OCI-LY3 (cell line): ENCODE measurements at regions not wholly inside any gene's neighbourhood (a gene's known extent, or its start where the extent isn't known, plus 50 kb on each side); places are given as distances from the start of the nearest gene placed in this dataset.
"Not testable (repeated sequence)": the region's sequence is repeated elsewhere in the genome, so short reads cannot be mapped to it uniquely, and the experiment has no call there.

Source experiments
- H2AFZ ChIP-seq: fragments of 200-600, 300-600 bp; shearing (Covaris generic); 2 replicates; pipeline ENCODE4 v1.6.0; 2014; ENCODE audit warnings: antibody characterized with exemption, low read depth, low read length
- H3K27ac ChIP-seq: fragments of 200-600, 300-600 bp; sonication (generic); 2 replicates; pipeline ENCODE4 v1.5.1; 2014; ENCODE audit warnings: mild to moderate bottlenecking, low read length, moderate library complexity, mixed read lengths
- H3K27me3 ChIP-seq: fragments of 200-600, 300-600 bp; sonication (generic); 2 replicates; pipeline ENCODE4 v1.6.1; 2014; ENCODE audit warnings: low read depth, low read length, mixed read lengths
- H3K36me3 ChIP-seq: fragments of 200-600, 300-600 bp; sonication (generic); replicated peaks from 2 replicates; pipeline ENCODE3; 2014; ENCODE audit warnings: low read depth, low read length, mixed read lengths
- H3K4me1 ChIP-seq: fragments of 300-600, 200-600 bp; sonication (generic); 2 replicates; pipeline ENCODE4 v1.6.1; 2014; ENCODE audit warnings: low read length, mixed read lengths
- H3K4me2 ChIP-seq: fragments of 200-600, 300-600 bp; sonication (generic); 2 replicates; pipeline ENCODE4 v1.6.1; 2014; ENCODE audit warnings: low read length, mixed read lengths
- H3K4me3 ChIP-seq: fragments of 300-600, 200-600 bp; sonication (generic); 2 replicates; pipeline ENCODE4 v1.5.1; 2014; ENCODE audit warnings: antibody characterized with exemption, mild to moderate bottlenecking, low read length, moderate library complexity
- H3K79me2 ChIP-seq: fragments of 300-600, 200-600 bp; shearing (Covaris generic); 2 replicates; pipeline ENCODE4 v1.6.1; 2014; ENCODE audit warnings: mild to moderate bottlenecking, low read length, mixed read lengths
- H3K9ac ChIP-seq: fragments of 300-600, 200-600 bp; shearing (Covaris generic); 2 replicates; pipeline ENCODE4 v1.6.0; 2014; ENCODE audit warnings: mild to moderate bottlenecking, low read length, moderate library complexity
- H3K9me3 ChIP-seq: fragments of 200-600, 300-600 bp; shearing (Covaris generic); 2 replicates; pipeline ENCODE4 v1.6.1; 2014; ENCODE audit warnings: low read length, mixed read lengths; ENCODE audit not compliant: insufficient read depth
- H4K20me1 ChIP-seq: fragments of 200-600, 300-600 bp; sonication (generic); 2 replicates; pipeline ENCODE4 v1.6.1; 2016; ENCODE audit warnings: low read length, mixed read lengths; ENCODE audit not compliant: insufficient read depth
- EZH2phosphoT487 ChIP-seq: fragments of 200-600 bp; shearing (Covaris generic); IDR thresholded peaks from 2 replicates; pipeline ENCODE4 v1.6.1; 2018; ENCODE audit warnings: antibody characterized with exemption, mixed run types, low read depth
- TF ChIP-seq, protein P1 (sequence below): fragments of 200-600, 300-600 bp; sonication (generic); IDR thresholded peaks from 2 replicates; pipeline ENCODE4 v1.5.1; 2014; ENCODE audit warnings: antibody characterized with exemption, low read length, low read depth

DNA sequence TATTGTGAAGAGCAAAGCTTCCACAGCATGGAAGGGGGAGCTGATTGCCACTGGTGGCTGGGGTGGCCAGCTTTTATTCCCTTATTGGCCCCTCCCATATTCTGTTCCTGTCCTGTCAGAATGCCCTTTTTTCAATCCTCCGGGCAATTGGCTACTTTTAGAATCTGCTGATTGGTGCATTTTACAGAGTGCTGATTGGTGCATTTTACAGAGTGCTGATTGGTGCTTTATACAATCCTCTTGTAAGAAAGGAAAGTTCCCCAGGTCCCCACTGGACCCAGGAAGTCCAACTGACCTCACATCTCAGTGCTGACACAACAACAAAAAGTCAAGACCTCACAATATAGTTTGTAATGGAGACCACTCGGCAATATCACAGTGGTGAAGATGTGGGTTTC is 195.0 kb downstream of the SPATA31A6 start:
- H4K20me1 ChIP-seq: no peaks in the 10 kb centered on the region
- no peak overlapping the region for H3K4me3 ChIP-seq
- no peak overlapping the region for H3K4me2 ChIP-seq
- no peak overlapping the region for H3K9ac ChIP-seq
- H3K9me3 ChIP-seq: peaks cover 14% of the 10 kb centered on the region
- no peaks in the 10 kb centered on the region for H3K36me3 ChIP-seq
- TF ChIP-seq, protein P1, sequence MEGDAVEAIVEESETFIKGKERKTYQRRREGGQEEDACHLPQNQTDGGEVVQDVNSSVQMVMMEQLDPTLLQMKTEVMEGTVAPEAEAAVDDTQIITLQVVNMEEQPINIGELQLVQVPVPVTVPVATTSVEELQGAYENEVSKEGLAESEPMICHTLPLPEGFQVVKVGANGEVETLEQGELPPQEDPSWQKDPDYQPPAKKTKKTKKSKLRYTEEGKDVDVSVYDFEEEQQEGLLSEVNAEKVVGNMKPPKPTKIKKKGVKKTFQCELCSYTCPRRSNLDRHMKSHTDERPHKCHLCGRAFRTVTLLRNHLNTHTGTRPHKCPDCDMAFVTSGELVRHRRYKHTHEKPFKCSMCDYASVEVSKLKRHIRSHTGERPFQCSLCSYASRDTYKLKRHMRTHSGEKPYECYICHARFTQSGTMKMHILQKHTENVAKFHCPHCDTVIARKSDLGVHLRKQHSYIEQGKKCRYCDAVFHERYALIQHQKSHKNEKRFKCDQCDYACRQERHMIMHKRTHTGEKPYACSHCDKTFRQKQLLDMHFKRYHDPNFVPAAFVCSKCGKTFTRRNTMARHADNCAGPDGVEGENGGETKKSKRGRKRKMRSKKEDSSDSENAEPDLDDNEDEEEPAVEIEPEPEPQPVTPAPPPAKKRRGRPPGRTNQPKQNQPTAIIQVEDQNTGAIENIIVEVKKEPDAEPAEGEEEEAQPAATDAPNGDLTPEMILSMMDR: no peak
- TF ChIP-seq EZH2phosphoT487: no peak
- H2AFZ ChIP-seq: 0 out of 2 replicates have a peak overlapping the region, but pooled peaks have one; percentile 13
- H3K27me3 ChIP-seq: no peaks in the 10 kb centered on the region
- no peaks in the 10 kb centered on the region for H3K4me1 ChIP-seq
- no peaks in the 10 kb centered on the region for H3K79me2 ChIP-seq
- no peak overlapping the region for H3K27ac ChIP-seq

DNA sequence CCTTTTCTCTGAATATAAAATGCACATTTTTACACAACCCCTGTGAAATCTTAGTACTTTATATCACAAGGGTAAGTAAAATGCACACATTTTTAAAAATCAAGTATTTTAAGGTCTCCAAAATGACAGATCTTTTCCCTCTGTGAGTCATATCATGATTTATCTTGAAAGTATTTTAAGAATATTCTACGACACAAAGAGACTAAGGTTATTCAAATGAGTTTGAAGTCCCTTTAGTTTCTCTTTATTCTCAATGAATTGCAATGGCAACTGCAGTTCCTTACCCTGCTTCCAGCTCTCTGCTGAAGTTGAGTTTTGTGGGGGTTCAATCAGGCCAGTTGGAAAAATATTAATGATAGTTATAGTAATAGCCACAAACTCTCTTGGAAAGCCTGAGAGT is 196.1 kb downstream of the SPATA31A6 start:
- not testable (repeated sequence) for H3K79me2 ChIP-seq, H3K27ac ChIP-seq, H2AFZ ChIP-seq, H3K4me3 ChIP-seq, H3K4me1 ChIP-seq, H4K20me1 ChIP-seq, H3K9ac ChIP-seq, H3K4me2 ChIP-seq, H3K36me3 ChIP-seq, H3K27me3 ChIP-seq
- peaks cover 14% of the 10 kb centered on the region for H3K9me3 ChIP-seq

DNA sequence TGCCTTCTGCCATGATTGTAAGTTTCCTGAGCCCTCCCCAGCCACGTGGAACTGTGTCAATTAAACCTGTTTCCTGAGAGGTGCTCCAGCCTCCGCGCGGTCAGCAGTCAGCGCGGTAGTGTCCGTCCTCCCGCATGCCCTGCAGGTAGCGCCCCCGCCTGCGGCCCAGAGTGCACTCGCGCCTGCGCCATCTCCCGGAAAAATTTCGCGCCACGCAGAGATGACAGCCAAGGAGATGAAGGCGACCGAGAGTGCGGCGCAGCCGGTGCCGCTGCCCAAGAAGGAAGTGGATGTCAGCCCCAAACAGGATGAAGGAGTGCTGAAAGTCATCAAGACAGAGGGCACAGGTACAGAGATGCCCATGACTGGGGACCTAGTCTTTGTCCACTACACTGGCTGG is 201.1 kb downstream of the SPATA31A6 start:
- not testable (repeated sequence) for H3K27ac ChIP-seq, H2AFZ ChIP-seq, H4K20me1 ChIP-seq, H3K4me2 ChIP-seq, H3K9me3 ChIP-seq, H3K36me3 ChIP-seq, H3K79me2 ChIP-seq, H3K9ac ChIP-seq, H3K27me3 ChIP-seq, H3K4me3 ChIP-seq, H3K4me1 ChIP-seq

DNA sequence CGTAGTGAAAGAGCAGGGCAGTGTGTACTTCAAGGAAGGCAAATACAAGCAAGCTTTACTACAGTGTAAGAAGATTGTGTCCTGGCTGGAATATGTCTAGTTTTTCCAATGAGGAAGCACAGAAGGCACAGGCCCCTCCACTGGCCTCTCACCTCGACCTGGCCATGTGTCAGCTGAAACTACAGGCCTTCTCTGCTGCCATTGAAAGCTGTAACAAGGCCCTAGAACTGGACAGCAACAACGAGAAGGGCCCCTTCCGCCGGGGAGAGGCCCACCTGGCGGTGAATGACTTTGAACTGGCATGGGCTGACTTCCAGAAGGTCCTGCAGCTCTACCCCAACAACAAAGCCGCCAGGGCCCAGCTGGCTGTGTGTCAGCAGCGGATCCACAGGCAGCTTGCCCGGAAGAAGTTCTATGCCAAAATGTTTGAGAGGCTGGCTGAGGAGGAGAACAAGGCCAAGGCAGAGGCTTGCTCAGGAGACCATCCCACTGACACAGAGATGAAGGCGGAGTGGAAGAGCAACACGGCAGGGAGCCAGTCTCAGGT is 202.2 kb downstream of the SPATA31A6 start:
- H3K36me3 ChIP-seq, H3K9me3 ChIP-seq, H3K27ac ChIP-seq, H3K27me3 ChIP-seq, H3K79me2 ChIP-seq, H3K4me2 ChIP-seq, H3K4me3 ChIP-seq, H3K9ac ChIP-seq, H4K20me1 ChIP-seq, H3K4me1 ChIP-seq, H2AFZ ChIP-seq: not testable (repeated sequence)

DNA sequence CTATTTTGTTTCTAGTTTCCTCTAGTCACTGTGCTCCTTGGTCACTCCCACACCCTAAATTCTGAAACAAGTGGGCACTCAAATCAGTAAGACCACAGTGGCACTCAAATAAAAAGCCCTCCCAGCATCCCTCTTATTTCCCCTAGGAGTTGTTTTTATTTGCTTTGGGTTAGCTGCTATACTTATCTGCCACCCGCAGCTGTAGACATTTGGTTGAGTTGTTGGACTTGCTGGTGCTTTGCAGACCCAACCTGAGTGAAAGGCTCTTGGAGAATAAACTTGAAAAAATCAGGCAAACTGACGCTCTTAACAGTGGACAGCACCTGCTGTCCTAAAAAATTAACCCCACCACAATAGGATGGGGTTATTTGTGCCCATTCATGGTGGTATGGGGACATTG is 203.0 kb downstream of the SPATA31A6 start:
- H3K79me2 ChIP-seq: no peaks in the 10 kb centered on the region
- H3K27ac ChIP-seq: no peak overlapping the region
- no peak overlapping the region for H3K9ac ChIP-seq
- no peaks in the 10 kb centered on the region for H3K27me3 ChIP-seq
- no peak overlapping the region for H3K4me3 ChIP-seq
- H3K4me2 ChIP-seq: no peak overlapping the region
- H3K4me1 ChIP-seq: no peaks in the 10 kb centered on the region
- H3K36me3 ChIP-seq: no peaks in the 10 kb centered on the region
- no peaks in the 10 kb centered on the region for H4K20me1 ChIP-seq
- H3K9me3 ChIP-seq: 0 out of 2 replicates have a peak, but pooled peaks cover under 1% of the 10 kb centered on the region
- H2AFZ ChIP-seq: no peak overlapping the region
- TF ChIP-seq, protein P1: no peak
- no peak for TF ChIP-seq EZH2phosphoT487
